Omental fat pad (tissue), 3 donors: ENCODE measurements at regions not wholly inside any gene's neighbourhood (a gene's known extent, or its start where the extent isn't known, plus 50 kb on each side); places are given as distances from the start of the nearest gene placed in this dataset.

ENCODE experiments used
- ATAC-seq: fragments of 150-250 bp; one replicate; pipeline ENCODE4 v1.9.1; 2016; ENCODE audit warnings: mild to moderate bottlenecking, moderate library complexity; ENCODE audit not compliant: low FRiP score
- DNase-seq: peaks from one replicate; pipeline ENCODE4 v3.0.0-alpha.2; 2019; ENCODE audit warnings: low spot score
- TF ChIP-seq, protein P1 (sequence below), 3 donors: fragments of 450-650 bp; IDR thresholded peaks; one replicate each; pipeline ENCODE4 v1.5.1; 2016 to 2017; ENCODE audit warnings: antibody characterized with exemption in 3 of 3, mild to moderate bottlenecking in 3 of 3, moderate library complexity in 2 of 3

DNA sequence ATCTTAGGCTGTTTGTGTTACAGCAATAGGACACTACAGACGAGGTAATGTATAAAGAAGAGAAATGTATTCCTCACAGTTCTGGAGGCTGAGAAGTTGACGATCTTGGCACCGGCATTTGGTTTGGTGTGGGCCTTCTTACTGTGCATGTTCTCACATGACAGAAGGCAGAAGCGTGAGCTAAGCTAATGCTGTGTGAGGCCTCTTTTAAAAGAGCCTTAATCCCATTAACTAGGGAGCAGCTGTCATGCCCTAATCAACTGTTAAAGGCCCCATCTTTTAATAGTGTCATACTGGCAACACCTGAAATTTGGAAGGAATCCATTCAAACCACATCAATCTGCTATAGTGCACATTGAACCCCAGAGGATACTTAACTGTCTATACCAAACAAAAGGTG lies 992.9 kb downstream of the GALC start:
- DNase-seq (no peak), ATAC-seq (no peak)
- TF ChIP-seq, protein P1, sequence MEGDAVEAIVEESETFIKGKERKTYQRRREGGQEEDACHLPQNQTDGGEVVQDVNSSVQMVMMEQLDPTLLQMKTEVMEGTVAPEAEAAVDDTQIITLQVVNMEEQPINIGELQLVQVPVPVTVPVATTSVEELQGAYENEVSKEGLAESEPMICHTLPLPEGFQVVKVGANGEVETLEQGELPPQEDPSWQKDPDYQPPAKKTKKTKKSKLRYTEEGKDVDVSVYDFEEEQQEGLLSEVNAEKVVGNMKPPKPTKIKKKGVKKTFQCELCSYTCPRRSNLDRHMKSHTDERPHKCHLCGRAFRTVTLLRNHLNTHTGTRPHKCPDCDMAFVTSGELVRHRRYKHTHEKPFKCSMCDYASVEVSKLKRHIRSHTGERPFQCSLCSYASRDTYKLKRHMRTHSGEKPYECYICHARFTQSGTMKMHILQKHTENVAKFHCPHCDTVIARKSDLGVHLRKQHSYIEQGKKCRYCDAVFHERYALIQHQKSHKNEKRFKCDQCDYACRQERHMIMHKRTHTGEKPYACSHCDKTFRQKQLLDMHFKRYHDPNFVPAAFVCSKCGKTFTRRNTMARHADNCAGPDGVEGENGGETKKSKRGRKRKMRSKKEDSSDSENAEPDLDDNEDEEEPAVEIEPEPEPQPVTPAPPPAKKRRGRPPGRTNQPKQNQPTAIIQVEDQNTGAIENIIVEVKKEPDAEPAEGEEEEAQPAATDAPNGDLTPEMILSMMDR (IDR thresholded peaks at IDR 0.05), result no peak

DNA sequence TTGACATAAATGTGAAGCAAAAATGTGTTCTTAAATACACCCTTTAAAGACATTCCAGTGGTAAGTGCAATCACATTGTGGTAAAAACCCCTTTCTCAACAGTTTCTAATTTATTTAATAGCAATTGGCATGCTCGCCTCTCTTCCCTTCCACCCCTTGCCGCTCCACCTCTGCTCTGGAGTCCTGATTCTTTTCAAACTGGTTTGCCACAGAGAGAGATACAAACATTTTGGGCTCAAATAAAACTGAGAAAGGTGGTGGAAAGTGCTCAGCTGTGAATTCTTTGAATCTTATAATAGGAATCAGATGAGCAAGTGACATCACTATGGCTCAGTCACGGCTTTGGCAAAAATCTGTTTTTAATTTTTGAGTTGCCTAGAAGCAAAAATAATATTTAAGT lies 993.9 kb downstream of the GALC start:
- DNase-seq (no peak), ATAC-seq (no peak)
- TF ChIP-seq, protein P1 (IDR thresholded peaks at IDR 0.05), result no peak

DNA sequence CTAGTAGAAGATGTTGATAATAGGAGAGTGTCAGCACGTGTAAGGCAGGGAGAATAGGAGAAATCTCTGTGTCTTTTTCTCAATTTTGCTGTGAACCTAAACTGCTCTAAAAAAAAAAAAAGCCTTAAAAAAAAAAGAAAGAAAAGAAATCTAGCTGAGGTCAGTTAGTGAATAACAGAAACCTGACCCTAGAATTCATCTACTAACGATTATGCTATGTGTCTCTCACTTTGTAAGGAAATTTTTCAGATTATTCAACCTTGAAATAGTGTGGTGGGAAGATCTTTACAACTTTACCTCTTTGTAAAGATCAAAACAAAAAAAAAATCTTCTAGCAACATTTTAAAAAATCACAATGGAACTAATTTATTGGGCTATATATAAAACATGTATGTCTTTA lies 995.7 kb downstream of the GALC start:
- TF ChIP-seq, protein P1 (IDR thresholded peaks at IDR 0.05), result no peak
- ATAC-seq, result no peak
- DNase-seq, result no peak

DNA sequence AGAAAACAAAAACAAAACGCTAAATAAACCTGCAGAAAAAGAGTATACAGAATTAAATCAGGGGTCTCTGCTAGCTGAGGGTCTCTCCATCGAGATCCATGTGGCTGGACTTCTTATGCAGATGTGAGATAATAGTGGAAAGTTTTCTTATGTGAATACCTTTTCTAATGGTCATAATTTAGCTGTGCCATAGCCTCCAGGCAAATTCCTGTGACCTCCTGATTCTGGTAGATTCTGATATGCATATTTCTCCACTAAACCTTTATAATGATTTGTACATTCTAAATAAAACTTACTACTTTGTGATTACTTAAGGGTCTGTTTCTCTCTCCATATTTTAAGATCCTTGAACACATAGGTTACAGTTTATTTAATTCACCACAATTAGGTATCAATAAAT lies 1002.6 kb downstream of the GALC start:
- TF ChIP-seq, protein P1 (IDR thresholded peaks at IDR 0.05), result no peak
- DNase-seq (no peak), ATAC-seq (no peak)

DNA sequence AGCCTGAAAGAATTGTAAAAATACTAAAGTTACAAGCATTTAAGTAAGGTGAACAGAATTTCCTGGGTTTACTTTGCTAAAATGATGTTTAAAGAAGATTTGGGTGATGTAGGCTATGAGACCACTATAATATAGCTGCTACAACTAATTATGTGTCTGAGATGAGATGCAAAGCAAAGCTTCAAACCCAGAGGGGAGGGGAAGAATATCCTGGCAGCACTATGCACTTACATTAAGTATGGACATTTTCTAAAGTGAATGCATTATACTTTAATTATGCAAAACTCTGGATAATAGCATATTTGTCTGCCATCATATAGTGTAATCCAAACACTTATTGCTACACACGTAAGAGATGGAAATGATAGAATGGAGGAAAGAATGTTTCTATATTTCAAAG lies 1003.7 kb downstream of the GALC start:
- TF ChIP-seq, protein P1 (IDR thresholded peaks at IDR 0.05), result no peak
- DNase-seq (no peak), ATAC-seq (no peak)

- ATAC-seq, result no peak
- TF ChIP-seq, protein P1 (IDR thresholded peaks at IDR 0.05), result no peak
- no peak for DNase-seq
These were observed 1005.0 kb downstream of the GALC start for GRCh38 chr14:86987966-86988365.

DNA sequence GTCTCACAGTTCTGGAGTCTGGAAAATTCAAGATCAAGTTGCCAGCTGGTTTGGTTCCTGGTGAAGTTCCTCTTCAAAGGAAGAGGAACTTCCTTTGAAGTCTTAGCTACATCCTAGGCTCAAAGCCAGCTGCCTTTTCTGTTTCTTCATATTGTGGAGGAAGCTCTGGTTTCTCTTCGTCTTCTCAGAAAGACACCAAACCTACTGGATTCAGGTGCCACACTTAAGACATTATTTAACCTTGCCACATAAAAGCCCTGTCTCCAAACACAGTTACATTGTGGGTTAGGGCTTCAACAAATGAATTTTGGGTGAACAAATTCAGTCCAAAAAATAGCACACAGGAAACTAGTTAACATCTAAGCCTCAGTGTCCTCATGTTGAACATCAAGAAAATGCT lies 1019.8 kb downstream of the GALC start:
- TF ChIP-seq, protein P1 (IDR thresholded peaks at IDR 0.05), result no peak
- ATAC-seq (no peak), DNase-seq (no peak)
